Posterior vena cava (tissue), 2 donors: ENCODE measurements at regions not wholly inside any gene's neighbourhood (a gene's known extent, or its start where the extent isn't known, plus 50 kb on each side); places are given as distances from the start of the nearest gene placed in this dataset.

ENCODE experiments used
- DNase-seq: peaks from one replicate; pipeline ENCODE4 v3.0.0-alpha.2; 2020; ENCODE audit warnings: low spot score
- intact Hi-C, 2 donors: fragments of 100-400 bp; cut with DNase I; formaldehyde crosslinking; loops; one replicate each; pipeline versions ENCODE4 v1.14.1 to v1.14.2; 2022 to 2023
- donor health status: DM: yes; HTN: yes; CAD: no.
- donor health status: DM: yes; HTN: yes; CAD: no.

DNA sequence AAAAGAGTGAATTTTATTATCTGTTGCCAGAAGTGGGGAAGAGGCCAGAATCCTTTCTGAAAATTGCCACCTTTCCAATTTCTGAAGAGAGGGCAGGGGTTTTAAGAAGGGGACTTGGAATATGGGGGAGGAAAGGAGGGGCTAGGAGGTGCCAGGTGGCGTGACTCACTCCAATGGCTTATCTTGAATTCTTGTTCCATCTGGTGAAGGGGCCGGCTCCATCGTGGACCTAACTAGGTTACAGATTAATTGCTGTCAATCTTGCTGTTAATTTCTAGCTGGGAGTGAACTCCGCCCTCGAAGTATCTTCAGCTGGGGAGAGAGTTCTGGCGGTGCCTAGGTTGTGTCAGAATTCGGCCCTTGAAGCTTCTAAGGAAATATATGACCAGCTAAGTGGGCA, 138.7 kb downstream of the YTHDC2 start:
- DNase-seq: no peak
- intact Hi-C loops: no loop called here

DNA sequence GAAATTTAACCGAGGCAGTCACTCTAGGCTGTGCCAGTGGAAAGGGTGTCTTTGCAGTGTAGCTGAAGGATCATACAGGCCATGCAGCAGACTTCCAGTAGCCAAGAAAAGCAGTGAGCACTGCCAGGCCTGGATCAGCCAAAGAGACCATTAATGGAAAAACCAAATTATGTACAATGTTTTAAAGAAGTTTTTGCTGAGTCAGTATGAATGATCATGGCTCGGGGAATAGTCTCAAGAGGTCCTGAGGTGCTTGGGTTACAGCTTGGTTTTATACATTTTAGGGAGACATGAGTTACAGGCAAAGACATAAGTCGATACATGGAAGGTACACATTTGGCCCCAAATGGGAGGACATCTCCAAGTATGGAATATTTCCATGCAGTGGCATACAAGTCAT, 141.3 kb downstream of the YTHDC2 start:
- DNase-seq: no peak
- intact Hi-C loops: no loop called here

DNA sequence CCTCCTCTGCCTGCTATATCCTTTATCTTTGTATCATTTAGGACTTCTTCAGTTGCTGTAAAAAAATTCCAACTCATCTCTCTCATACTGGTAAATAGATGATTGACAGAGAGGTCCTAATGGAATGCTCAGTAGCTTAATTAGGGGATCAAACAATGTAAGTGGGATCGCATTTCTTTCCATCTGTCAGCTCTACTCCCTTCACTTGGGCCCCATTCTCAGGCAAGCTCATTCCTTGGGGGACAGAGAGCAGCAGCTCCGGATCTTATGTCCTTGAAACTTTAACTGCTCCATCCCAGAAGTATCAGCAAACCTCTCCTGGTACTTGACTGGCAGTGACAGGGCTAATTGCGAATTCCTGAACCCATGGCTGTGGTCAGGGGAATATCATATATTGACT, 146.7 kb downstream of the YTHDC2 start:
- intact Hi-C loops: loop anchor here in 1 of 2 donors (5.0 kb wide), 1 partner anchor 153 kb away; no protein-coding TSS in a partner anchor
- no peak for DNase-seq

DNA sequence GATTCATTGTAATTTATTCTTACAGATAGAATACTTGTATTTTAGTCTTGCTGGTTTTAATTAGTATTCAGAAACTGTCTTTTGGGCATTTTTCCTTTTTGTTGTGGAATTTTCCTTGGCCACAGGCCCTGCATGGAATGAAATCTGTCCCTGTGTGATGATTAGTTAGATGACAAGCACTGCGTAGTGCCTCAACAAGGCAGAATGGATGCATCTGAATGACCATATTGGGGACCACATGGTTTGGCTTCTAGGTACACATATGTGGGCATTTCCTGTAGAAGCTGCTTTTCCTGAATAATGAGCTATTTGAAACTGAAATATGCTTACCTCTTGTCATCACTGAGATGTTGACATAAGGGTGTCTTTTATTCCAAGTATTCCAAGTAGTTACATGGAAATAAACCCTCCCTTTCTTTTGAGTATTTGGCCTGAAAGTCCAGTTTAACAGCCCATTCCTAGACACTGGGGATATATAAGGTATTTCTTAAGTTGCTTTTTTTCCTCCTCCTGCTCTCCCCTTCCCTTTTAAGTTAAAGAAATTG, 147.3 kb downstream of the YTHDC2 start:
- DNase-seq: no peak
- intact Hi-C loops: loop anchor here in 1 of 2 donors (5.0 kb wide), 1 partner anchor 153 kb away; no protein-coding TSS in a partner anchor

DNA sequence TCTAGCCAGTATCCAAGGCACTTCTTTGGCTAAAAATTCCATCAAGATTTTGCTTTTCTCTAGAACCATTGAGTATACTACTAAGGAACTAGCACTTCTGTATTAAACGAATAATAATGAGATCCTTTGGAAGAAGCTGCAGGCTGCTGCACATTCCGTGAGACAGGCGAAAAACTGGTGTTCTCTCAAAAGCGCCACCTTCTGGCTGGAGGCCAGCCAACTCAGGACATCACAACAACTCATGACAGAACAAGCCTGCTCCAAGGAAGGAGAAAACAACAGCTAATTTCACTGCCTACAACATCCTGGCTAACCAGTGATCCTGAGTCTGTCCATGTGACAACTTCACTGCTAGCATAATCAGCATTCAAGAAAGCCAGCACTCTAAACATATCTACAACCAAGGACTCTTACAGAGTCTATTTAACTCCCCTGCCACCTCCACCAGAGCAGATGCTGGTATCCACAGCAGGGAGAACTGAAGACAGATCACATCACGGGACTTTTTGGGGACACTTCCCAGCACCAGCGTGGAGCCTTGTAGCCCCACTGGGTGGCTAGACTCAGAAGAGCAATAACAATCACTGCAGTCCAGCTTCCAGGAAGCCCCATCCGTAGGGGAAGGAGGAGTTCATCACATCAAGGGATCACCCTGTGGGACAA, 150.5 kb downstream of the YTHDC2 start:
- DNase-seq: no peak
- intact Hi-C loops: loop anchor here in 1 of 2 donors (5.0 kb wide), 1 partner anchor 157 kb away; no protein-coding TSS in a partner anchor

DNA sequence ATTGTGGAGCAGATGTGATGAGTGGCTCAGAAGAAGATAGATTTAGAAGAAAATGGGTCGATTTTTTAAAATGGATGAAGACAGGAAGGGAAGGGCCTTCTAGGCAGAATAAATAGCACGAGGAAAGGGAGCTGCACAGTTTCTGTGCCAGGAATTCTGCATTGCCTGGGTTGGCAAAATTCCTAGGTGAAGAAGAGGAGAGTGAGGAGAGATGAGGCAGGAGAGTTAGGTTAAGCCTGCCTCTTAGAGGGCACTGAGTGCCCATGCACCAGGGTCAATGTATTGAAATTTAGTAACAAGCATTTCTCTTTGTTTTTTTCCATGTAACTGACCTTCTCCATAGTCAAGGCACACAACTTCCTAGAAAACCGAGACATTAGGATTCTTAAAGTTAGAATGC, 159.5 kb downstream of the YTHDC2 start:
- no peak for DNase-seq

DNA sequence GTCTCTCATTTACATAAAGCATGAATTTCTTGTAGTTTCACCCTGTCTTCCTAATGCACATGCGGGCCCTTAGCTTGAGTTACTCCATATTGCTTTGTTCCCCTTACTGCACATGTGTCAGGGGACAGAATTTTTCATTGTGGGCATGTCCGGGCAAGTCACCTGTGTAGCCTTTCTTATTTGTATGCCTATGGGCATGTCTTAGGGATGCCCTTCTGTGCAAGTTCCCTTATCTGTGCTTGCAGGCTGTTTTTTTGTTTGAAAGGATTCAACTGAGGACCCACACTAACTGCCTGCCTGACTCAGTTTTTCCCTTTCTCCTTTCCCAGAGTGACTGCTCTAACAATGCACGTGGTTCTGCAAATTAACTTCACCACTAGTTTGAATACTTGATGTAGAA, 161.7 kb downstream of the YTHDC2 start:
- intact Hi-C loops: loop anchor here in 1 of 2 donors (10.0 kb wide), 1 partner anchor 770 kb away; no protein-coding TSS in a partner anchor

More for the DNA sequence above, 159.5 kb downstream of the YTHDC2 start:
- intact Hi-C loops: loop anchor here in 1 of 2 donors (10.0 kb wide), 1 partner anchor 772 kb away; no protein-coding TSS in a partner anchor

DNA sequence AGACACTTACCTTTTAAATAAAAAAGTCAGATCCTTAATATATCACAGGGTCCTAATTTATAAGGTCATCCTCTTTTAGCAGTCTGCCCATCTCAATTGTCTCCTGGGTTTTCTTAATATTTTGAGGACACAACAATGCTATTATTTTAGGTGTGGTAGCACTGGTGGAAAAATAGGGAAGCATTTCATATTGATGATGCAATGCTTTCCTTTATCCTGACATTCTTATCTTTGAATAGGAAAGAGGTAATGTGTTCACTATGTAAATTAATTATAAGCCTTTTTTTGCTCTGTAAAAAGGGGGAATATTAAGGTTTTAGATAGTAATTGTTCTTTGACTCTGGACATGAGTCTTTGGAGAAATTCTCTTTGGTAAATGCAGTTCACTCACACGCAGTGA, 164.7 kb downstream of the YTHDC2 start:
- intact Hi-C loops: loop anchor here in 1 of 2 donors (10.0 kb wide), 1 partner anchor 767 kb away; no protein-coding TSS in a partner anchor
- no peak for DNase-seq

More for the DNA sequence above, 161.7 kb downstream of the YTHDC2 start:
- DNase-seq: no peak

DNA sequence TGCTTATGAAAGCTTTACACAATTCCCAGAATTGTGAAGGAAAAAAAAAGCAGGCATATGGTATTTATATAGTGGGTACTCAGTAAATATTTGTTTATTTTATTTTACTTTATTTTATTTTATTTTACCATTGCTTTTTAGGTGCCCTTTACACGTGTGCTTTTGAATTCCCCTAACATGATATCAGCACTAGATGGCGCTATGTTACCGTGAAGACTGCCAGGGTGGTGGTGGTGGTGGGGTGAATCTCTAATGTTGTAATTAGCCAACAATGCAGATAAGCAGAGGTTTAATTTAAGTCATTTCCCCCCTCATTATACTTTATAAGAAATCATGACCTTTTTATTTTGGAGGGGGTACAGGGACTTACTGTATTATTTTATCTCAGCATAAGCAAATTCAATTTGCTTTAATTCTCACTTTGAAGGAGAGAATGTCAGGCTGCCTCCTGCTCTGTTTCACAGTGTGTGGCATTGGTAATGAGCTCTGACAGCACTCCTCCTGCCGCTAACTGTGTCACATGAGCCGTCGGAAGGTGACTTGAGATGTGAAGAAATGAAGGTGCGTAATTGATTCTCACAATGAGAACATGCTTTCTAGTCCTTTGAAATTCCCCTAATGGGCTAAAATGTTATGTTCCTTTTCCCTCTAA, 165.6 kb downstream of the YTHDC2 start:
- DNase-seq: no peak
- intact Hi-C loops: loop anchor here in 1 of 2 donors (10.0 kb wide), 1 partner anchor 766 kb away; no protein-coding TSS in a partner anchor

DNA sequence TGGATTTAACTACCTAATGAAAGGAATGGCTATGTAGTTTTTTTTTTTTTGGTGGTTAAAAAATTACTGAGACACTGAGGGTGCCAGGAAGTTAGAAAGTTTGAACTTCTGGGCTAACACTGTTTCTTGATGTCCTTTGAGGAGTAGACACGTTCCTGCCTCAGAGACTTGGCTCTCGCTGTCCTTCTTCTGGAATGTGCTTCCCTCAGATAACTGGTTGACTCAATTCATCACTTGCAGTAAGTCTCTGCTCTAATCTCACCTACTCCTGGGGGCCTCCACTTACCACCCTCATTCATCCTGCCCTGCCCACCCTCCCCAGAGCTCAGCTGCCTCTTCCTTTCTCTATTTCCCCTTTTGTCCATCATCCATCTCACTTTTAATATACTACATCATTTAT, 167.0 kb downstream of the YTHDC2 start:
- intact Hi-C loops: no loop called here

DNA sequence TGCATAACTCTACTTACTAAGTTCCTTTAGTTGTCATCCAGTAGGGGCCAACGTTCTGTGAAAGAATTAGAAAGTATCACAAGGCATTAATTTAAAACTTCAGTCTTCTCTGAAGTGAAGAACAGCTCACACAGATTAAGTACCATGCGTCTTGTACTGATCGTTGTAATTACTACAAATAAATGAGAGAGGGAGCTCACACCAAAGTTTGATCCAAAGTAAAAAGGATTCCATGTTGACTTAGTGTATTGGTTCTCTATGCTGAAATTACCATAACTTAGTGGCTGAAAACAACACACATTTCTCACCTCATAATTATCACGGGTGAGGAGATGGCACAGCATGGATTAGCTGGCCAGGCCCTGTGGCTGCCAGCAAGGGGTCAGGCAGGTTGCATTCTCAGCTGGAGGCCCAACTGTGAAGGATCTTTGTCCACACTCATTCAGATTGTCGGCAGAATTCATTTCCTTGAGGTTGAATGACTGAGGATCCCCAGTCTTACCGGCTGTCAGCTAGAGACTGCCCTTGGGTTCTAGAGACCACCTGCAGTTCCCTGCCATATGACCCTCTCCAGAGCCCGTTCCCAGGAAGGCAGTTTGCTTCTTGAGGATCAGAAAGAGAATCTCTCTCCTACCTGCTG, 169.1 kb downstream of the YTHDC2 start:
- DNase-seq: no peak
- intact Hi-C loops: no loop called here

More for the DNA sequence above, 167.0 kb downstream of the YTHDC2 start:
- DNase-seq: no peak

DNA sequence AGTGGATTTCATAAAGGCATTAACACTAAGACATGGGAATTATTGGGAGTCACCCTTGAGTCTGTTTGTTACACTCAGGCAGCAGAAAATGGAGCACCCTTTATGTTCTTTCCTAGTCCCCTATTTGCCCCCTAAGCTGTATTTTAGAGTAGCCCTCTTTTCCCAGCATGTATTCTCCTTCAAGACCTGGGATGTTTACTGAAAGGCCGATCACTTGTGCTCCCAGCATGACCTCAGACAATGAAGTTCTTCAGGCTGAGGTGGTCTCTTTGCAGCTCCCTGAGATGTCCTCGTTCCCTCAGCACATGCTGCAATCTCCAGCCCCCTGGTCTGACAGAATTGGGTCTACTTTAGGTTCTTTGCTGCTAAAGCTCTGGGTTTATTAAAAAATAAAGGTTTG, 169.7 kb downstream of the YTHDC2 start:
- intact Hi-C loops: no loop called here

DNA sequence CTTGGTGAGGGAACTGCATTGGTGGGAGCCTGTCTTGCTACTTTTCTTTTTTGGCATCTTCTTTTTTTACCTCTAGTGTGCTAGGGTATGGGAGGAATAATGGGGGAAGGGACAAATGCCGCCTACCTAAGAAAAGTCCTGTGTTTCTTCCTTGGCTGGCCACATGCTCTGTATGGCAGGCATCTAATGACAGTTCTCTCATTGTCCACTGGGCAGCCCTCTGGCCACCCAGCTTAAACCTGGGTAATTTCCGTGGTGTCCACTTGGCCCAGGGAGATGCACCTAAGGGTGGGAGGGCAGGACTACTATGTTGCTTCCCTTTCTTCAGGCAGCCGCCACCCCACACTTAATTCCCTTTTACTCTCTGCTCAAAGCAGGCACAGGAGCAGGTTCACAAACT, 173.1 kb downstream of the YTHDC2 start:
- intact Hi-C loops: no loop called here
- DNase-seq: no peak

More for the DNA sequence above, 169.7 kb downstream of the YTHDC2 start:
- DNase-seq: no peak

DNA sequence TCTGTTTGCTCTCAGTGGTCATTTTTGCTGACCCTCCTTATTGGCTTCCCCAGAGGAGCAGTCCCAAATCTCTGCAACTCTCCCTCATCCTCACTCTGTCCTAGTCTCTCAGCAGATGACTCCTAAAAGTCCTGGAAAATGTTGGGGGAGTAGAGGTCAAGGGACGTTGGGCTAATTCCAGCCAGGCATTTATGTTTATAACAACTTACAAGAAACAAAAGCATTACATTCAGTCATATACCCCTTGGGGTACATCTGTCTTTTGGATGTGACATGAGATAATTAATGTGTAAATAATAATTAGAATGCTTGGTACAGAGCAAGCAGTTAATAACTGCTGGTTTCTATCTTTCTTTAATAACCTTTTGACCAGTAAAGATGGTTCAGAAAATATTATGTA, 176.2 kb downstream of the YTHDC2 start:
- intact Hi-C loops: no loop called here
- DNase-seq: no peak

DNA sequence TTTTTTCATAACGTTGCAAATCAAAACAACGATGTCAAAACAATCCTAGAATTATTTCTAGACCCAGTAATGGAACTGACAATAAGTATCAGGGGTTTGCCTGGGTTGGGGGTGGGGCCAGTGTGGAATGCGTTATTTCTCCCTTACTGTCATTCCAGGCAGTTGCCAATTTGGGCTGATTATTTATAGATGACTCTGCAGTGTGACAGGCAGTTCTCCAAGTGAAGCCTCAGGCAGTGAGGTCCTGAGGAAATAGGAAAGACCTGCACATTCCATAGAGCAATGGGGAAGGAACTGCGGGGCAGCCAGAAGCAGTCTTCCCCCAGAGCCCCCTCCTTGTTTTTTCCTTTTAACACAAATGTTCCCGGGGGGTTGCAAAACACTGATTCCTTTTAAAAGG, 179.0 kb downstream of the YTHDC2 start:
- DNase-seq: no peak
- intact Hi-C loops: no loop called here

DNA sequence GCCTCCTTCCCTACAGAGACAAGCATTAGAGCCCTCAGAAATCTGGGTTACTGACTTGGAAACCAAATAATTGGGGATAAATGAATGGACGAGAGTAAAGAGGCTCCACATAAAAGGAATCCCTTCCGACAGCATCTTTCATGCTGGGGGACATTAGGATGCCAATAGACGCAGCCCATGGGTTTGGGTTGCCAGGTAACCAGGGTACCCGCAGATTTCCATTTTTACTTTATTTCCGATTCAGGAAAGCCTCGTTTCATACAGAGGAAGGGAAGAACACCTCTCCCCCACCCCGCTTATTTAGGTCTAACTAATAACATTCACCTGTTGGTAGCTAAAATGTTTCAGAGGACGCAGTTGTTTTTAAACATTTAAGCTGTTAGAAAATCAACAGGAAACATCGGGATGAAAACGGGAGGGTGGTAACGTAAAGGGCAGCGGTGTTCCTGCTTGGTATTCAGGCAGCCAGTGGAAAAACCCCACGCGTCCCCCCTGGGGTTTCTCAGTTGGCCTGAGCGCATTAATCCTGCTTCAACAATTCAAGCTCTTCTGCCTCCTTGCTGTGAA, 179.5 kb downstream of the YTHDC2 start:
- DNase-seq: no peak
- intact Hi-C loops: no loop called here

DNA sequence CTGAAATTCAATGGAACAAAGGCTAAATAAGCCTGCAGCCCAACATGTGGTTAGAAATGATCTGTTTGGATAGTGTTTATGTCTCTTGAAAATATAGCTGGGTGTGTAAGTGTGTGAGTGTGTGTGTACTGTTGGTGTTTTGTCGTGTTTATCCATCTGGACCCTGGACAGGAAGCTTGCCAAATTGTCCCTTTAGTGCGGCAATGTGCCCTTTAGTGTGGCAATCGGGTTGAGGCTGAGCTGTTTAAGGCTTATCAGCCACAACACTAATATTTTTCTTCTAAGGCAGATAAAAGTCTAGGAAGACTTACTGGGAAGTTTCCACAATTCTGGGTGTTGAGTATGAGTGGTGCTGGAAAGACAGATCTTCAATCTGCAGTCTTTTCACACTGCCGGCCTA, 180.2 kb downstream of the YTHDC2 start:
- no peak for DNase-seq
- intact Hi-C loops: no loop called here

DNA sequence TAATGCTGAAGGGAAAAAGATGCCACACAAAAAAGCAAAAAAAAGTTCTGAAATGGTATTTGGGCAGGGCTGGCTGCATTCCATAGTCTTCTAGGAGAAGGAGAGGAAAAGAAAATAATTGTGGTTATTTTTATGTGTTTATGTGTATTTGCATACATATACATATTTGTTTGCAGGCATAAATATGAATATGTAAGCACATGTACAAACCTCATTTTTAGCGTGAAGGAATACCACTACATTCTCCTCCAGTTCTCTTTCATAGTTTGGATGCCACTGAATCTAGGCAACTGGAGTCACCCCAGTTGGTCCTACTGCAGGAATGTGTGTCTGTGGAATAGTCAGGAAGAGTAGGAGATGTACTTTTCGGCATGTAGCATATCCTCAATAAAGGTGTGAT, 181.1 kb downstream of the YTHDC2 start:
- intact Hi-C loops: no loop called here
- no peak for DNase-seq

DNA sequence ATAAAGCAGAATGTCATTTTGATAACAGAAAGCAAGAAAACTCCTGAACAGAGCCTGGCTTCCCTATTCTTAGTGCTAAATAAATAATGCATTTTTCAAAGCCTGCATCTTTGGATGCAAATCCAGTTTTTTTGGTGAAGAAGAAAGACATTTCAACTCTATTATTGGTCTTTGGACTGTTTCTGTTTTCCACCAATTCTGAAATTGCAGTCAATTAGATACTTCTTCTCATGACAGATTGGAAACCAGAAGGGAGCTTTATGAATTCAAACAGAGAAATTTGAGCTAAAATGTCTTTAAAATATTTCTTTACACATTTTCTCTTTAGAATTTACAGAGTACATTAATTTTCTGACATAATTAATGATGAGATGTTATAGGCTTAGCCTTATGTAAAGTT, 189.8 kb downstream of the YTHDC2 start:
- intact Hi-C loops: no loop called here
- no peak for DNase-seq

DNA sequence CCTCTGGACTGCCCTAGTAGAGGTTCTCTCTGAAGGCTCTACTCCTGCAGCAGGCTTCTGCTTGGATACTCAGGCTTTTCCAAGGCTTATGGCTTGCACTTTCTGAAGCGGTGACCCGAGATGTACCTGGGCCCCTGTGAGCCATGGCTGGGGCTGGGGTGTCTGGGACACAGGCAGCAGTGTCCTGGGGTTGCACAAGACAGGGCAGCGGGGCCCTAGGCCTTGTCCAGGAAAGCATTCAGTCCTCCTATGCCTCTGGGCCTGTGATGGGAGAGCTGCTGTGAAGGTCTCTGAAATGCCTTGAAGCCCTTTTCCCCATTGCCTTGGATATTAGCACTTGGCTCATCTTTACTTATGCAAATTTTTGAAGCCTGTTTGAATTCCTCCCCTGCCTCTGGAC, 192.2 kb downstream of the YTHDC2 start:
- intact Hi-C loops: no loop called here
- DNase-seq: no peak
